ENCODE measurements at regions not wholly inside any gene's neighbourhood (a gene's known extent, or its start where the extent isn't known, plus 50 kb on each side); places are given as distances from the start of the nearest gene placed in this dataset.

DNA sequence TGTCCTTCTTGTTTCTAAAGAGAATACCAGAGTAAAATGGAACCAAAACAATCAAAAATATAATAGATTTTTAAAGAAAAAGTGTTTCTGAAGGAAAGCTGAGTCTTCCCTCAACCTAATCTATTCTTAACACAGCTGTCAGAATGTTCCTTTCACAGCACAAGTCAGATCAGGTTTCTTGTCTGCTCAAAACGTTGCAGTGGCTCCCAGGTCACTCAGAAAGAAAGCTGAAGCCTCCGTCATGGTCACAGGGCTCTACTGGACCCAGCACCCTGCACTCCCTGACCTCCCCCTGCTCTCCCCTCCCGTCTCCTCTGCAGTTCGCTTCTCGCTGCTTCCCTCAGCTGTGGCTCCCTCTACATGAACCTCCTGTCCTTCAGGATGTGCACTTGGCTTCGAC, 90.7 kb upstream of the PTPRM start:
- FAIRE-seq (no peak), DNase-seq (ENCODE audit: insufficient read length, low spot score) (no peak)

- no peak for FAIRE-seq
Observed at GRCh38 chr18:7479756-7480155, 87.4 kb upstream of the PTPRM start.

GRCh38 chr18:7480879-7481278, 86.2 kb upstream of the PTPRM start:
- DNase-seq (ENCODE audit: insufficient read length, low spot score) (no peak), FAIRE-seq (no peak)

More at GRCh38 chr18:7479756-7480155, 87.4 kb upstream of the PTPRM start:
- no peak for DNase-seq (ENCODE audit: insufficient read length, low spot score)

DNA sequence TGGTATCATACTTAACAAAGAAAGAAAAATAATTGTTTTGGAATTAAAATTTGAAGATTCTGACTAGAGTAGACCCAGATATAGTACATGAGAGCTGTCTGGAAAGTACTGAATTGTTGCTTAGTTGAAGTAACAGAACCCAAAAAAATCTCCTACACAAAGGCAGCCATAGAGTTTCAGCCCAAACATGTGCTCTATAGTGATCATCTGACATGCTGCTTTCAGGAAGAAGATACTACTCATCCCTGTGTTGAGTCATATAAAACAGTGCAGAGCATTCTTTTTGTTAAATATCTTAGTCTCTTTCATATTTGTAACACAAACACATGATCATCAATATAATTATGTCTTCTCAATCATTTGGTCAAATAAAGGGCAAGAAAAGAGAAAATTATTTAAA, 84.8 kb upstream of the PTPRM start:
- FAIRE-seq: no peak

GRCh38 chr18:7485616-7486015, 81.5 kb upstream of the PTPRM start:
- no peak for FAIRE-seq
- DNase-seq (ENCODE audit: insufficient read length, low spot score): no peak

More for the DNA sequence above, 84.8 kb upstream of the PTPRM start:
- DNase-seq (ENCODE audit: insufficient read length, low spot score): no peak

- FAIRE-seq: no peak
- no peak for DNase-seq (ENCODE audit: insufficient read length, low spot score)
Observed at GRCh38 chr18:7488571-7488970, 78.5 kb upstream of the PTPRM start.

DNA sequence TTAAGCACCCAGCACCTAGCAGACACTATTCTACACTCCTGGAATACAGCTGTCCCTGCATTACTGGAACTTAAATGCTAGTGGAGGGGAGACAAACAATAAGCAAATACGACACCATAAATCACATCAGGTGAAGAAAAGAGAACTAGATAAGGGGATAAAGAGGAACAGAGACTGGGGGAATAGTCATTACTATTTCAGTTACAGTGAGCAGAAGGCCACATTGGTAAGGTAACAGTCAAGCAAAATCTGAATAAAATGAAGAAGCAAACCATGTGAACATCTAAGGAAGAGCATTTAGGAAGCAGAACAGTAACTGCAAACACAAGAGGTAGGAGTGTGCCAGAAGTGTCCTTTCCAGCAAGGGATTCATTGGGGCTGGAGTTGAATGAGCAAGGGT, 77.0 kb upstream of the PTPRM start:
- DNase-seq (ENCODE audit: insufficient read length, low spot score) (no peak), FAIRE-seq (no peak)

GRCh38 chr18:7492385-7492784, 74.7 kb upstream of the PTPRM start:
- DNase-seq (ENCODE audit: insufficient read length, low spot score) (no peak), FAIRE-seq (no peak)

DNA sequence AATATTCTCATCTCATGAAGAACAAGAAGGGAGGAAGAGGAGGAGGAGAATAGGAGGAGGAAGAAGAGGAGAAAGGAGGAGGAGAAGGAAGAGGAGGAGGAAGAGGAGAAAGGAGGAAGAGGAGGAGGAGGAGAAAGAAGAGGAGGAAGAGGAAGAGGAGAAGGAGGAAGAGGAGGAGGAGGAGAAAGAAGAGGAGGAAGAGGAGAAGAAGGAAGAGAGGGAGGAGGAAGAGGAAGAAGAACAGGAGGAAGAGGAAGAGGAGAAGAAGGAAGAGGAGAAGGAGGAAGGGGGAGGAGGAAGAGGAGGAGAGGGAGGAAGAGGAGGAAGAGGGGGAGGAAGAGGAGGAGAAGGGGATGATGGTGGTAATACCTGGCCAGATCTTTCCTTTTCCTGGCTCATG, 70.0 kb upstream of the PTPRM start:
- DNase-seq (ENCODE audit: insufficient read length, low spot score) (no peak), FAIRE-seq (no peak)

GRCh38 chr18:7511106-7511505, 56.0 kb upstream of the PTPRM start:
- no peak for FAIRE-seq
- DNase-seq (ENCODE audit: insufficient read length, low spot score): no peak

GRCh38 chr18:7512348-7512747, 54.8 kb upstream of the PTPRM start:
- no peak for FAIRE-seq
- no peak for DNase-seq (ENCODE audit: insufficient read length, low spot score)

DNA sequence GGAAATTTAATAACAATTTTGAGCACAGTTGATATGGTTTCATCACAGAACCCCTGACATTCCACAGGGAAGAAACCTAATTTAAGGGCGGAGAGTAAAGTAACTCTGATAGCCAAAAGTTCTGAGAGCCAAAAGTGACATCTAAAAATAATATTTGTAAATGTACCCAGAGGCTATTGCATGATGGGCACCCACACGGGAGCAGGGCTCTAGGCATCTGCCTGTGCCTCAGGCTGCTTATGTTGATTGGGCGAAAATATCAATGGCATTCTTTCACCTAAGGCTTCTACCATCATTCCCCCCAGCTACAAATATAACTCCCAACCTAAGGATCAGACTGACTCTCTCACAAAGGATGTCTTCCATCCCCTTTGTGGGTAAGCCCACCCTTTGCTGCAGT, 54.1 kb upstream of the PTPRM start:
- FAIRE-seq: no peak

GRCh38 chr18:7514796-7515440, 52.2 kb upstream of the PTPRM start:
- FAIRE-seq (no peak), DNase-seq (ENCODE audit: insufficient read length, low spot score) (no peak)

More for the DNA sequence above, 54.1 kb upstream of the PTPRM start:
- DNase-seq (ENCODE audit: insufficient read length, low spot score): no peak

DNA sequence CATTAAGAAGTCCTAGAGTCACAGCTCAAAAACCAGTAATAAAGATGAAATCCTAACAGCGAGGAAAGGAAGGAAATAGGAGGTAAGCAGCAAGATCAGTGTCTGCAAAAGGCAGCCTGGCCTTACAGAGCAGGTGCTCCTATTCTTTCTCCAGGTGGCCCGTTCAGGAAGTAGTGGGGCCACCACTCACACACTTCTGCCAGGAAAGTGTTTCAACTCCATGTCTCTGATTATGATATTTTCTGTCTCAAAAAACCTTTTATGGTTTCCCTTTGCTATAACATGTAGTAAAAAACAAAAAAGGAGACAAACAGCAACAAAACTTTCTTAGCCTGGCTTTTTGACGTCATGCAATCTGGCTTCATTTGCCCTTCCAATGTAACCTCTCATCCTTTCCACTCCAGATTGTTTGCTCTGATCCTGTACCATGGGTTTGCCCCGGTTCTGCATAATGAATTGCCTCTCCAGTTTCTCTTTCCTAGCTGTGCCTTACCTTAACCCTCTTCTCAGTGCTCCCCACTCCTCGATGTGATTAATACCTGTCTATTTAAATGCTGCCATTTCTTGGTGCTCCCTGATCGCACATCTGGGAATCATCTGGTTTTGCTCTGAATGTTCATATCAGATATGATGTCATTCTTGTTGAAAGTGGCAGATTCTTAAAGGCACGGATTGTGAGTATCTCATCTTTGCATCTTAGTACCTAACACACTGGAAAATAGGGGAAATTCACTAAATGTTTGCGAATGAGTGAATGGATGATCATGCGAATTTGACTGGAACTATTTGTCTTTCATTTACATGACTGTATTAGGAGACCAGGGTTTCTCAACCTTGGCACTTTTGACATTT, 50.6 kb upstream of the PTPRM start:
- no peak for FAIRE-seq

More for the DNA sequence above, 50.6 kb upstream of the PTPRM start:
- DNase-seq (ENCODE audit: insufficient read length, low spot score): no peak
